ENCODE measurements at regions not wholly inside any gene's neighbourhood (a gene's known extent, or its start where the extent isn't known, plus 50 kb on each side); places are given as distances from the start of the nearest gene placed in this dataset.

DNA sequence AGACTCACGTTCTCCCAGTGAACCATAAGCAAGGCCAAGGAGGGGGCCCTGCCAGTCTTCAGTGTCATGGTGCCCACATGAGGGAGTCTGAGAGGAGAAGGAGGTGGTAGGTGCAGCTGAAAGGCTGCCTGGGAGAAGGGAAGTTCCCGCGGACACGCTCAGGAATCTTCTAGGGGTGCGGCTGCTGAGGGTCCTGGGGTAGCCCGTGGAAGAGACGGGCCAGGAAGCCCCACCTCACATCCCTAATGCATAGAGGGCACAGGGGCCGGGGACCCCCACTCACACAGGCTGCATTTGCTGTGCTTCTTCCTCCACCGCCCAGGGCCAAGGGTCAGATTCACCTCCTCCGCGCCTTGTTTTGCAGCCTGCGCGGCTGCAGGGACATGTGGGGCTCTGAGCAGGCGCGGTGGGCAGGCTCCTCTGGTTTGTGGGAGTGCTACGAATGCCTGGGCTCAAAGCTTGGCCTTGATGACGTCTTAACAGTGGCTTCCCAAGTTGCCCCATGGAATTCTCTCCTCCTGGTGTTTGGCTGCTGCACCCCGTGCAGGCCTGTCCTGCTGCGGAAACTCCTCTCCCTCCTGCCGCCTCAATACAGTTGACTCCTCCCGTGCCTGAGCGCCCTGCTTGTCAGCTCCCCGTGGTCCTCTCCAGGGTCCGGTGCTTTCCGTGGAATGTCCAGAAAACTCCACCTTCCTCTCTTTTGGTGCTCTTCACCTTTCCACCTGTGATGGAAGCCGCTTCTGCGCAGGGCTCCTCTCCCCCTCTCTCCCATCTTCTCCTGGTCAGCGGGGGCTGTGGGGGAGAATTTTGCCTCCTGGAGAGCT is 95.7 kb downstream of the VAPA start:
- DNase-seq (ENCODE audit: low spot score): no peak

DNA sequence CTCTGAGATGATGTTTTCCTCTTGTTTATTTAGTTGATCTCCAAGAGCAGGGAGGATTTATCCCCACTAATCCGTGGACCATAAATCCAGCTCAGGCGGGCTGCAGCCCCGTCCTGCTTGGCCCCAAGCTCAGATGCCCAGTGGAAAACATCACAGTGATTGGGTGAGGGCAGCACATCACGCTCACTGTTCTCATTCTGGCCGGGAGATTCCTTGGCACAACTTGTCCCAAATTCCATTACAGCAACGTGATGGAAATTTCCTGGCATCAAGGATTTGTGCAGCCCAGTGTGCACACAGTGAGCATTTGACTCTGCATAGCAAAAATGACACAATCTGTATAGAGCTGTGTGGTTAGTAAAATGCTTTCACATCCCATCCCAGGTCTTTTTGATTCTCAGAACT is 96.8 kb downstream of the VAPA start:
- DNase-seq (ENCODE audit: low spot score): no peak

DNA sequence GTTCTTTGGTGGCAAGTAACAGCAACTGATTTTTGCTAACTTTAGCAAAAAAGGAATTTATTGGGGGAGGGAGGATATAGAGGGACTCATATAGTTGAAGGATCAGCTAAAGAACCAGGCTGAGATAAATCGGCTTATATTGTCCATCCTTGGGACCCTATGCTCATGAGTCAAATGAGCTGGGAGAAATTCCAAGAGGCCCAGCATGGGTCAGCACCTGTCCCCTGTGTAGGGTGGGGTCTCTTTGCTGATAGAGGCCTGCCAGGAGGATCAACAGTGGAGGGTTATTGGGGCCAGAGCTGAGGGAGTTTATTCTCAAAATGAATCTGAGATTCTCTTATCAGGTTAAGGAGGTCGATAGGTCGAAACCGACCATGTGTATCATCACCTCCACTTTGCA is 97.2 kb downstream of the VAPA start:
- DNase-seq (ENCODE audit: low spot score): no peak

DNA sequence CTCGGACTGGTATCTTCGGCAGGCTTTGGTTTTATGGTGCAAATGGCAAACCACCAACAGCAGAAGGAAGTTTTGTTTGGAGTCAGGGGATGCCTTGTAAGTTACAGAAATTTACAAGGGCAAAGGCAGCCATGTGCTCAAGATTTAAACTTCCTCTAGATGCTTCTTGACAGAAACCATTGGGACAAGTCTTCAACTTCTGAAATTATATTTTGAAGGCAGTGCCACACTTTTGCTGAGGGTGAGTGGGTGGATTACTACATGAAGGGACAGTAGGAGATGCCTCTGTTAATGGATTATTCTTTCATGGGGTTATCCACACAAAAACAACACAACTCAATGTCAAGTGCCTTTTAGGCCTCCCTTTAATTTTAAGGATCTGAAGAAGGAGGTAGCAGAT is 97.9 kb downstream of the VAPA start:
- no peak for DNase-seq (ENCODE audit: low spot score)

DNA sequence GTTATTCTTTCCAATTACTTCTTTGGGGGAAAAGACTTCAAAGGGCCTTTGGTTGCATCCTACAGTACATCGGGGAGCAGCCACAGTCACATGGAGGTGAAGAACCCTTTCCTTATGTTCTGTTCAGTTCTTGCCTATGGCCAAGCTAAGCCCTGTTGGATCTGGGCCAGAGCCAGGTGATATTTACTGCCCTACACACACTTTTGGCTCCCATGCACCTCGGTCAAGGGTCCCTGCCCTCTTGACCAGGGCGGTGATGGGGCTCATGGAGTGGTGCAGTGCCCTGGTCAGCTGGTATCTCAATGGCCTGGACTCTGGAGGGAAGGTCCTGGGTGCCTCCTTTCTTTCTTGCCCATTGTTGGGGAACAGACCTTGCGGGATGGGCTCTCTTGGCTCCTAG is 98.7 kb downstream of the VAPA start:
- no peak for DNase-seq (ENCODE audit: low spot score)

DNA sequence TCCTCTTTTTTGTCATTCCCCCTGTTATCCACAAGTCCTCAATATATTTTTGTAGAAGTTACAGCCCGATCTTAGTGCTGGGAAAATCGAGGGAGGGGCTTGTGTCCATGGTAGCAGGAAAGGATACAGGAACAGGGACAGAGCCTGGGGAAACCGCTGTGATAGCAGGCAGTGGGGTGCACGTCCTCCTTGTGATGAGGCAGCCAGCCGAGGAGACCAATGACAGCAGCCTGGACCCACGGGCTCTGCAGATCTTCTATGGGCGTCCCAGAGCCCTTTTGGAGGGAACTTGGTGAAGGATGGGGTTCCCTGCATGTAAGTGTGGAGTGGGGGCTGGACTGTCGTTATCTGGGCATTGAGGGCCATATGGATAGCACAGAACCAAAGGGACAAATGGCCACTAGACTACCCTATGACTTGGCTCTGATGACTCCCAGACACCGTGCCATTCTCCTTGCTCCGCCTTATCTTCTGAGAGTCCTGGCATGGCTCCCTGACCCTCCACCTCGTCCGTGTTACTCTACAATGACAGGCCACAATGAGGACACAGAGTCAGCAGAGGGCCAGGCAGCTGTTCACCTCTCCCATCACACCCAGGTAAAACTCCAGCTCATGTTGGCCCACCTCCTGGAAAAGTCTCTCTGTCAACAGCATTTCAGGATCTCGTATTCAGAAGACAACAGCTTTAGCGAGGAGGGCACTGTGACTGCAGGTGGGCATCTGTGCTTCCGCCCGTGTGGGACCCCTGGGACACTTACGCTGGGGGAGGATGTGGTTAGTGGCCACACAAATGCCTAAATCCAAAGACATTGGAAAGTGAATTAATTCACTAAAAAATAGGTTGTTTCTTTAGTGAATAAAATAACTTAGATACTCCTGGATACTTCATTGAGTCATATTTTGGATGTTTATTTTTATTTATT is 100.1 kb downstream of the VAPA start:
- no peak for DNase-seq (ENCODE audit: low spot score)

DNA sequence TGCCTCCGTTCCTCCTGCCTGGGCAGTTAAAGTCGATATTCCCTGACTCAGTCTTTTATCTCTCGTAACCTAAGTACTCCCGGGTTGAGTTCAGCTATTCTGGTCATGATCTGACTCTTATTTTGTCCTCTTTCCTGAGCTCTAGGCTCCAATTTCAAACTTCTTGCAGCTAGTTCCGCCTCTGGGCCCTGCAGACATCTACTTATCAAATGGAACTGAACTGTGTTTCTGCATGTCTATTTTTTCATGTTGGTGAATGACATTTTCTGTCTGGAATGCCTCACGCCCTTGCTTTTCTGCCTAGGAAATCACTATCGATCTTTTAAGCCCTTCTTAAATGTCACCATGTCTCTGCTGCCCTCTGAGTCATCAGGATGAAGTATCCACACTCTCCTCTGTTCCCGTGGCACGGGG is 101.5 kb downstream of the VAPA start:
- no peak for DNase-seq (ENCODE audit: low spot score)

DNA sequence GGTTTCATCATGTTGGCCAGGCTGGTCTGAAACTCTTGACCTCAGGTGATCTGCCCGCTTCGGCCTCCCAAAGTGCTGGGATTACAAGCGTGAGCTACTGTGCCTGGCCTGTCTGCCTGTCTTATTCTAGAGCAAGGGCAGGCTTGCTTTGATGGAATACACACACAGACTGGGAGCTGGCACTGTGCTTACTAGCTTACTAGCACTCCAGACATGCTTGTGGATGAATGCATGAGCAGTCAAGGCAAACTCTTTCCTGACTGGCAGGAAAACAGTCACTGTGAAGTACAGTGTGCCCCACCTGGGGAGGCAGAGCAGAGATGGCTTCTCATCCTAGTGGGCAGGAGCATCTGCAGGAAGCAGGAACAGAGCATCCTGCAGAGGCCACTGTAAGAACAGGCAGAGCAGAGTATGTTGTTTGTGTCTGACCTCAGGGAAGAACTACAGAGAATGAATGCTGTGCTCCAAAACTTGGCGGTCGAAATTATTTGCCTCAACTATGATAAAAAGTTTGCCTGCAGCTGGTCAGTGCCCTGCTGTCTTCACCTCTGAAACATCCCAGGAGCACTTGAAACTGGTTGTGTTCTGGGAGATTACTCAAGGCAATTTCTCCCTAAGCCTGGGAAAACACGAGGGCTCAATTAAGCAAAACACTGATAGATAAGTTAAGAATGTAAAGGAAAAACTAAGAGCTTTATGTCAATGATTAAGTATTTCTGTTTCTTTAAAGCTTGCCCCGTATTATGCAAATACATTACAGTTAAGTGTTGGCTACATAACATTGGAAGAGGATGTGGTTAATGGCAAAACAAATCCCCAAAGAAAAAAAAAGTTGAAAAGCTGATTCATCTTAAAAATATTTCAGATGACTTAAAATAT is 102.4 kb downstream of the VAPA start:
- DNase-seq (ENCODE audit: low spot score): no peak

DNA sequence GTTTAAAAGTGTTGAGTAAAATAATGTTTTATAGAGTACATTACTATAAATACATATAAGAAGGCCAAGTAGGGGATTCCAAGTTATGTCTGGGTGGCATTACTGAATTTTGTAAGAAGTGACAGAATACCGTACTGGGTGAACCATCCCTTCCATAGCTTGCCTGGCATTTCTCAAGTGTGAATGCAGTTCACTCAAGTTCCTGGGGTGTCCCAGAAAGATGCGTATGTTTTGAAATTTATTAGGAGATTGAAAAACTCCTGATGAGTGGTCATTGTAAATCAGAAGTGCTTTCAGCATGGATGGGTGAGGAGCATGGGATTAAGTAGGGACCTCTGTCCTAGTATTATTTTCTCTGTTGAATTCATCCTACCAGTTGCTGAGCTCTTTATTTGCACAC is 103.2 kb downstream of the VAPA start:
- DNase-seq (ENCODE audit: low spot score): no peak

DNA sequence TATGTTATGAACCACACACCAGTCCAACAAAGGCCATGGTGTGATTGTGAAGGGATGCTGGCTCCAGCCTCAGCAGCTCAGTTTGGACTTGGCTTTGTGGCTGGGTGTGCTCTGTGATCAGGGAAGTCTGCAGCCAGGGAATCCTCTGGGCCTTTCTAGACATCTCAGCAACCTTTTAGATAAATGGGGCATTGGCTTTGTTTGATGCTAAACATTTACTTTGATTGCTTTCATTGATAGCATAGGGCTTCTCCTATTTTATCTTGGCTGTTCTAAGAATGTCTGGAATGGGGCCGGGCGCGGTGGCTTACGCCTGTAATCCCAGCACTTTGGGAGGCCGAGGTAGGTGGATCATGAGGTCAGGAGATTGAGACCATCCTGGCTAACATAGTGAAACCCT is 104.5 kb downstream of the VAPA start:
- DNase-seq (ENCODE audit: low spot score): no peak

DNA sequence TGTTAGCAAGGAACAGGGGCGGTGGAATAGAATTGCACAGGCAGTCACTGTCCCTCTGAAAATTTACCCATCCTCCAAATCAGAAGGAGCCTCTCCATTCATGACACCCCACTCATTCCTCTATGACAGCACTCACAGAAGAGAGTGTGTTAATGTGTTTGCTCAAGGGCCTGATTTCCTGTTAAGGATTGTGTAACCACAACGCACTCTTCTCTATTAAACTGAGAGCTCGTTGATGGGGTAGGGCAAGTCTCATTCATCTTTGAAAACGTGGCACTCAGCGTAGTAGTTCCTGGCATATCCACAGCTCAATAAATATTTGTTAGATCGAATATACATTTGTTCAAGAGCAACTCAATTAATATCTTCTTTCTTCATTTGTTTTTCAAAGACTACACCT is 106.4 kb downstream of the VAPA start:
- no peak for DNase-seq (ENCODE audit: low spot score)

DNA sequence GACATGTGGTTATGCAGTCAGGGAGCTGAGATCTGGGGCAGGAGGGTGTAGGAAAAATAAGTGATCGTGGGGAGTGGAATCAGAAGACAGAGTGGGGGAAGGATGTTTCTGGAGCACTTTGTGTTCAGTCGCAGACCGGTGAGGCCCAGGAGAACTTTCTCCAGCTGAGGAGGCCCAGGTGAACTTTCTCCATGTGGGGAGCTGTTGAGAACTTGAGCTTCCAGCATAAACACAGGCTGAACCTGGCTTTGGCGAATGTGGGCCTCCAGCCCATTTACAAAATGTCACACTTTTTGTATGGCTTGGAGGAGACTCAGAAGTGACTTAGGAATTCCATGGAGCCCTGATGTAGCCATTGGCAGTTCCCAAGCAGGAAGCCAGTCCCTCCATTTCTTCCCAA is 108.5 kb downstream of the VAPA start:
- DNase-seq (ENCODE audit: low spot score): no peak

DNA sequence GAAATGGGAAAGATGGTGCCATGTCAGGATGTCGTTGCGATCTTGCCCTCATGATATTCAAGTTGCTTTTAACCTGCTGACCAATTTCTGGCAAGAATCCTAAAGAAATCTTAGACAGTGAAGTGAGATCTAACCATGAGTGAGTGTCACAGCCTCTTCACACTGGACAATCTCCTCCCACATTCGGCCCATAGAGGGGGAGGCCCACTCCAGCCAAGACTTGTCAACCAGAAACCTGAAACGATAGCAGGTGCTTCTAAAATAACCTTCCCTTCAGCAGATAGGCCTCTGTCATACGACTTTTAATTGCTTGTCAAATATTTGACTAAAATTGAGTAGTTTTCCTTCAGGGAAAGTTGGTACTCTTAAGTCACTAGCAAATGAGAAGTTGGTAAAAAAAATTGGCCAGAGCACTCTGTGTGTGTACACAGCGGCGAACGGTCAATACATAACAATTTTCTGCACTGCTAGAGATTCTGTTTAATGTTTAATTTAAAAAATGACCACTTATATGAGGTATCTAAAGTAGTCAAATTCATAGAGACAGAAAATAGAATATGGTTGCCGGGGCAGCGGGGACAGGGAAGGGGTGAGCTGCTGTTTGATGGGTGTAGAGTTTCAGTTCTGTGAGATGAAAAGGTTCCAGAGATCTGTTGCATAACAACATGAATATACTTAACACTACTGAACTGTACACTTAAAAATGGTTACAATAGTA is 110.2 kb downstream of the VAPA start:
- DNase-seq (ENCODE audit: low spot score): no peak

DNA sequence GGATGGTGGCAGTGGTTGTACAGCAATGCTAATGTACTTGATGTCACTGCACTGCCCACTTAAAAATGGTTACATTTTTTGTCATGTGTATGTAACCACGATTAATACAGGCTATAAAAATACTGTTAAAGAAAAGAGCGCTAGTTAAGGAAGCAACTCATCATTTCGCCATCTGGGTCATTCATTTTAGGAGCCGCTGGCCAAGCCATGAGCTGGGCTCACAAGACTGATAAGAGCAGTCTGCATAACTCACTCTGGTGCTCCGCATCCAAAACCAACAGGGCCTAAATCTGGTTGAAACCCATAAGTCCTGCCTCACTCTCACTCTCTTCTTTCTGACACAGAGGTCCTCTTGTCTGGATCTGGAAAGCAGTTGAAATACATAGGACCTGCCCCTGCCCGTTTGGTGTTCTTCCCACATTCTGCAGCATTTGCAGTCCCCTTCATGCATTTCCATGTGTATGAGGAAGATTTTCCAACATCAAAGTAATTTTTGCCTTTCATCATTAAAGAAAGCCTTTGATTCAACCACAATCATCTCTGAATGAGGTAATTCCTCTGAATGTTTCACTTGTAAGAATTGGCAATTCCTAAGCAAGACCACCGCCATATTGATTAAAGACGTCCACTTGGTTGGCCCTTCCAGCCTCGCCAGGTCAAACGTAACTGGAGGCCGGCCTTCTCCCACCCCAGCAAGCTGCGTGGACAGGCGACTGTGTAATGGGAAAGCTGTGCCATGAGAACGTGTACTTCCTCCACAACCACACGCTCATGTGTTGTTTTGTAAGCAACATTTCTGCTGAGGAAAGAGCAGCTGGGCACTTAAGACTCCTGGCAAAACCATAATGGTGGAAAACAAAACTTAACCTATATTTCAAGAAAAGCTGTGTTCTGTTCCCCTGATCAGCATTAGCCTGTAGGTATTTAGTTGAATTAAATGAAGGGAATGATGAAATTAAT is 112.2 kb downstream of the VAPA start:
- DNase-seq (ENCODE audit: low spot score): no peak

DNA sequence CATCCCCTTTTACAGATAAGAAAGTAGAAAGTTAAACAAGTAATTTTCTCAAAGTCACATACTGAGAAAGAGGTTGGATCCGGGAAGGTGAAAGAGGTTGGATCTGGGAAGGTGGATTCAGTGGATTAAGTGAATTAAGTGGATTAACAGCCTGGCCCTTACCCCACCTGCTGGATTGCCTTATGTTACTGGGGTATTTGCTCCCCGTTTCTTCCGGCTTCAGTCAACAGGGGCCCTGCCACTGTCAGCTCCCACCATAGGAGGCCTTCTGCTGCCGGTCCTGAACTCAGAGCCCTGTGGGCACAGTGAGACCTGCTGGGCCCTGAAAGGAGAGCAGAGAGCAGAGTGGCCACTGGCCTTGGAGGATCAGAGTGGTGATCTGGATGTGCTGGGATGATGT is 113.2 kb downstream of the VAPA start:
- no peak for DNase-seq (ENCODE audit: low spot score)

DNA sequence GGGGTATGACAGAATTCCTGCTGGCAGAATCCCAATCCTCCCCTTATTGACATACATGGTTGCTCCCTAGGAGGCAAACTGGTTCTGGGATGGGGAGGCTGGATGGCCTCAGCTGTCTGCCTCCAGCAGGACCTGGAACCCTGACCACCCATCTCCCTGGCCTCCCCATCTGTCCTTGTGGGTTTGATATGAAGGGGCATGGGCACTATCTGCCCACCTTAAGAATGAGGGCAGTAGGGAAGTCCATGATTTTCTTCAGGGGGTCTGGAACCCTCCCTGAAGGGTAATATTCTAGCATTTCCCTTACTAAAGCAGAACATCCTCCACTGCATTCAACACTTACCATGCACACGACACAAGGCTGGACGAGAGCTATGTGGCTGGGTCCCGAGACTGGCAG is 113.6 kb downstream of the VAPA start:
- no peak for DNase-seq (ENCODE audit: low spot score)

DNA sequence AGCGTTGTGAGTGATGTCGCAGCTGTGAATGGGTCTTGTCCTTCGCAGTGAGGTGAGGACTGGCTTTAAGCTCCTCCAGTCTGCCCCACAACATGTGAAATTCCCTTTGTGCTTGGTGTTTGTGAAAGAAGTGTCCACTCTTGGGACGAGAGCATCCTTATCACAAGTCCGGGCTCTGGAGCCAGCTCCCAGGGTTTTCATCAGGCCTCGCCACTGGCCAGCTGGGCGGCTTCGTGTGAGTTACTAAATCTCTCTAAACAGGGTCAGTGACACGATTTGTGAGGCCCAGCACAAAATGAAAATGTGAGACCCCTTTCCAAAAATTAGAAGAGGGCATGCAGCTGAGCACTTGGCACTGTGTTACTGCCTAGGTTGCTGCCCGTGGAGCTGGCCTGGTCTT is 115.9 kb downstream of the VAPA start:
- DNase-seq (ENCODE audit: low spot score): no peak

DNA sequence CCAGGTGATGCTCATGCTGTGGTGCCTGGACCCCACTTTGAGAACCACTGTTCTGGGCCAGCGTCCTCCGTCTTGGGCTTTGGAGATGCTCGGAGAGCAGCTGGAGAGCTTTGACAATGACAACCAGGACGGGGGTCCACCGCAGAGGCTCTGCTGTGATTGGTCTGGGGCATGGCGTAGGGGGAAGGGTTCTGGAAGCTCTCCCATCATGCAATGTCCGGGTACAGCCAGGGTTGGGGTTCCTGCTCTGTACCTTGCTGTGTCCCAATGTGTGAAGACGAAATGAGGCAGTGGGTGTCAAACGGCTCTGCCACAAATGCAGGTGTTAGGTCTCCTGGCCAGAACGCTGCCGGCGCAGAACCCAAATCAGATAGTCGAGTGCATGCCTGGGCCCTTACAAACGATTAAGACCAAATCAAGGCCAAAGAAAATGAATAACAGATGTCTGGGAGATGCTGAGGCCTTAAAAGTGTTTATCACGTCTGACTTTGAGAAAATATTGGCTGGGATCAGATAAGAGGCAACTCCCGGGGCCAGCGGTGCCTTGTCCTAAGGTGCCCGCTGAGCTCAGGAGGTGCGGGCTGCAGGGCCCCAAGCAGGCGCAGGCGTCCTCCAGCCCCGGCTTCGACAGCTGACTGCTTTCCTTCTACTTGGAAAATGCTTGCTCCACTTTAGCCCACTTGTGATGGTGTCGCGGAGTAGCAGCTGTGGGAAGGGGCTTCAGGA is 117.2 kb downstream of the VAPA start:
- DNase-seq (ENCODE audit: low spot score): no peak

DNA sequence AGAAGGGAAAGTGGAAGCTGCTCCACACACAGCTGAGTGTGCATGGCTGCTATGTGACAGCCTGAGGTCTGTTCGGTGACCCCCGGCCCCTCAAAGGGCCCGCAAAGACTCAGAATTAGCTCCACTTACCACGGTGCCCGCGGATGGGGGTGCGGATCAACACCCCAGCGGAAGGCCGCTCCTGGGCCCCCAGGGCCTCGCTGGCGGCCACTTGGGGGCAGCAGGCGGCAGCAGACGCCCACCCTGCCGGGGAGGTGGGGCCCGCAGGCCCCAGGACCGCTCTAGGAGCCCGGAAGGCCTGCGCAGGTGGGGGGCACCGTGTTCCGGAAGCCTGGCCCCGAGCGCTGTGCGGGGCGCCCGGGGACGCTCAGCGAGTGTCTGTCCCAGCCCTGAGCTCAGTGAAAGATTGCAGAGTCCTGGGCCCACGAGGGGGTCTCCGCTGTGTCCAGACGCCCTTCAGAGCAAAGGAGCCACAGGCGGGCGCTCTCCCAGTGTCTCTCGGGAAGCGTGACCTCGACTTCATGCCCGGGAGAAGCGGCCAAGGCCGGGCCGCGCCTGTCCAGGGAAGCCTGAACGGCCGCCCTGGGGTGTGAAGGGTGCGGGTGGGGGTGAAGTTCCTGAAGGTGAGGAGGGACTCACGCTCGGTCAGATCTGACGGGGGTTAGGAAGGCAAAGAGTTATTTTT is 118.7 kb downstream of the VAPA start:
- DNase-seq (ENCODE audit: low spot score): no peak

Data from hematopoietic multipotent progenitor cell treated with erythropoietin and hydrocortisone succinate and interleukin-3 and kit ligand, for 17 days (in vitro differentiated cells).